ENCODE measurements at regions not wholly inside any gene's neighbourhood (a gene's known extent, or its start where the extent isn't known, plus 50 kb on each side); places are given as distances from the start of the nearest gene placed in this dataset.

DNA sequence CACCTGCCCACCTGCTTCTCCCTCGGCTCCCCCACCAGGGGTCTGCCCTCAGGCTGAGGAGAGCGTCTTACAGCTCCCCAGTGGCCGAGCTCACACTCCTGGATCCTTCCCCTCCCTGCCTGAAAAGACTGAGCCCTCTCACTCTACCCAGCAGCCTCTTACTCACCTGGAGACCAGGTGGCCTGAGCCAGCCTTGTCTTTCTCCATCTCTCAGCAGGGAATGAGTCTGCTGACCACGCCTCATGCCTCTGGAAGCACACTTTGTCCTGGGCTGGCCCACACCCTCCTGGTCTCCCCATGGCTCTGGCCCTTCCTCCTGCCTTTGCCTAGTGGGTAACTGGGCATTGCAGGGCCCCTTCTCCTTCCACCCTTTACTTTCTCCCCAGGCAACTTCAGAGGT lies 177.2 kb downstream of the ENGASE start:
- WGBS, 4 donors: 60 to 72% (median 67%) methylated on average over 4 of the region's 4 CpGs
- Histone ChIP-seq H3K27me3 (peaks cover 0 to 64% (median 20%) of the 10 kb centered on the region in 9 donors), H3K27ac (no peak overlapping the region), H3K9me3 (no peaks in the 10 kb centered on the region), H3K4me1 (no peaks in the 10 kb centered on the region), H3K36me3 (no peaks in the 10 kb centered on the region), H3K4me3 (no peak overlapping the region)
- no peak for ATAC-seq
- intact Hi-C loops (cut with DNase I): no loop called here
- TF ChIP-seq POLR2A (IDR thresholded peaks at IDR 0.05): no peak
- TF ChIP-seq, protein P1, sequence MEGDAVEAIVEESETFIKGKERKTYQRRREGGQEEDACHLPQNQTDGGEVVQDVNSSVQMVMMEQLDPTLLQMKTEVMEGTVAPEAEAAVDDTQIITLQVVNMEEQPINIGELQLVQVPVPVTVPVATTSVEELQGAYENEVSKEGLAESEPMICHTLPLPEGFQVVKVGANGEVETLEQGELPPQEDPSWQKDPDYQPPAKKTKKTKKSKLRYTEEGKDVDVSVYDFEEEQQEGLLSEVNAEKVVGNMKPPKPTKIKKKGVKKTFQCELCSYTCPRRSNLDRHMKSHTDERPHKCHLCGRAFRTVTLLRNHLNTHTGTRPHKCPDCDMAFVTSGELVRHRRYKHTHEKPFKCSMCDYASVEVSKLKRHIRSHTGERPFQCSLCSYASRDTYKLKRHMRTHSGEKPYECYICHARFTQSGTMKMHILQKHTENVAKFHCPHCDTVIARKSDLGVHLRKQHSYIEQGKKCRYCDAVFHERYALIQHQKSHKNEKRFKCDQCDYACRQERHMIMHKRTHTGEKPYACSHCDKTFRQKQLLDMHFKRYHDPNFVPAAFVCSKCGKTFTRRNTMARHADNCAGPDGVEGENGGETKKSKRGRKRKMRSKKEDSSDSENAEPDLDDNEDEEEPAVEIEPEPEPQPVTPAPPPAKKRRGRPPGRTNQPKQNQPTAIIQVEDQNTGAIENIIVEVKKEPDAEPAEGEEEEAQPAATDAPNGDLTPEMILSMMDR (IDR thresholded peaks at IDR 0.05): no peak
- DNase-seq: no peak

DNA sequence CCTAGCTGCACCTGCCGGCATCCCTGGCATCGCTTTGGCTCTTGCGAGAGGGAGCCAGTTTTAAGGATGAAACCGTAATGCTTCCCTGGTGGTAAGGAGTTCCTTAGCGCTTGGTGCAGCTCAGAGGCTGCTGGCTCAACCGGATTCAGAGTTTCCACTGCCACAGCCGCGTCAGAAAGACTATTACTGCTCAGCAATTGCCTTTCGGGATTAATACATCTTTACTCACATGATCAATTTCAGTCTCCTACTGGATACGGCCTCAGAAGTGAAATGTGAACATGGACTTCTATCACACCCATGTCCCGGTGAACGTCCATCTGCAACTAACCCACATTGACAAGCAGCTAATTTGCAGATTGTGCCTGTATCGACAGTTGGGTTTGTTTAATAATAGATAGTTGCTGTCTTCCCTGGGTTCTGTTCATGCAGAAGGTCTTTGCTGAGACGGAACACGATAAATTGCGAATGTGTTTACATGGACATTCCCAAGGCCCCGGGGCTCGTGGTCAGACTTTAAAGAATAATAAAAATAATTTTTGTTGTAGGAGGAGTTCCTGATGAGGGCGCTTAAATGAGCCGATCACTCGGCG lies 175.4 kb downstream of the ENGASE start:
- Histone ChIP-seq H3K27ac (no peak overlapping the region), H3K4me1 (no peaks in the 10 kb centered on the region), H3K36me3 (no peaks in the 10 kb centered on the region), H3K4me3 (no peak overlapping the region), H3K9me3 (no peaks in the 10 kb centered on the region), H3K27me3 (peaks cover 0 to 56% (median 21%) of the 10 kb centered on the region in 9 donors)
- 84 to 86% (median 84%) methylated on average over 22 of the region's 22 CpGs for WGBS, 4 donors
- DNase-seq (no peak), ATAC-seq (no peak)
- no peak for TF ChIP-seq POLR2A (IDR thresholded peaks at IDR 0.05)
- TF ChIP-seq, protein P1 (IDR thresholded peaks at IDR 0.05): no peak
- intact Hi-C loops (cut with DNase I): no loop called here

DNA sequence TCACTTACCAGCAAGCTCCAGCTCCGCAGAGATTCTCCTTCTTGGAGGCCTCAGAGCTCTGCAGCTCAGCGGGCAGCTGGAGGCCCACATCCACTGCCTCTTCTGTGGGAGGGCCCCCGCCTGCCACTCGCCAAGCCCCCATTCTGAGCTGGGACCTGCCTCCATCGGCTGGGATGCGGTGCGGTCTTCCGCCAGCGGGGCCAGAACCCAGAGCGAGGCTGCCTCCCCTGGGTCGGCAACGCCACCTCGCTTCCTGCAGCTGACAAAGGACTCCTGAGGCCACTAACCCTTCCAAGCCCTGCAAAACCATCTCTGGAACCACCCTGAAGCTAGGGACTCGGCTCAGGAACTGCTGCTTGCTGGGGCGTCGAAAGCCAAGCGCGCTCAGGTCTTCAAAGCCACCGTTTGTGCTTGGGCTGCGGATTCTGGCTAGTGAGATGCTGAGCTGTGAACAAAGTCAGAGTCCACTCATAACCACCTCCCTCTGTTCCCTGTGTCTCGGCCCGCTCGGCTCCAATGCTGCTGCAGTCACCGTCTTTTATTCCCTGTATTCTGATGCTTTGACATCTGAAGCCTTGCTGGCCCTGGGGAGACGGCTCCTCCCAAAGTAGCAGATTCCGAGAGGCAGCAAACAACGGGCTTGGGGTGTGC lies 174.3 kb downstream of the ENGASE start:
- WGBS, 4 donors: 59 to 67% (median 64%) methylated on average over 20 to 27 of the region's 27 CpGs
- Histone ChIP-seq H3K9me3 (no peaks in the 10 kb centered on the region), H3K4me1 (no peaks in the 10 kb centered on the region), H3K27ac (no peak overlapping the region), H3K27me3 (peaks cover 0 to 50% (median 18%) of the 10 kb centered on the region in 9 donors), H3K36me3 (no peaks in the 10 kb centered on the region), H3K4me3 (no peak overlapping the region)
- no peak for ATAC-seq
- no peak for DNase-seq
- intact Hi-C loops (cut with DNase I): no loop called here
- TF ChIP-seq POLR2A (IDR thresholded peaks at IDR 0.05): no peak
- TF ChIP-seq, protein P1 (IDR thresholded peaks at IDR 0.05): no peak

DNA sequence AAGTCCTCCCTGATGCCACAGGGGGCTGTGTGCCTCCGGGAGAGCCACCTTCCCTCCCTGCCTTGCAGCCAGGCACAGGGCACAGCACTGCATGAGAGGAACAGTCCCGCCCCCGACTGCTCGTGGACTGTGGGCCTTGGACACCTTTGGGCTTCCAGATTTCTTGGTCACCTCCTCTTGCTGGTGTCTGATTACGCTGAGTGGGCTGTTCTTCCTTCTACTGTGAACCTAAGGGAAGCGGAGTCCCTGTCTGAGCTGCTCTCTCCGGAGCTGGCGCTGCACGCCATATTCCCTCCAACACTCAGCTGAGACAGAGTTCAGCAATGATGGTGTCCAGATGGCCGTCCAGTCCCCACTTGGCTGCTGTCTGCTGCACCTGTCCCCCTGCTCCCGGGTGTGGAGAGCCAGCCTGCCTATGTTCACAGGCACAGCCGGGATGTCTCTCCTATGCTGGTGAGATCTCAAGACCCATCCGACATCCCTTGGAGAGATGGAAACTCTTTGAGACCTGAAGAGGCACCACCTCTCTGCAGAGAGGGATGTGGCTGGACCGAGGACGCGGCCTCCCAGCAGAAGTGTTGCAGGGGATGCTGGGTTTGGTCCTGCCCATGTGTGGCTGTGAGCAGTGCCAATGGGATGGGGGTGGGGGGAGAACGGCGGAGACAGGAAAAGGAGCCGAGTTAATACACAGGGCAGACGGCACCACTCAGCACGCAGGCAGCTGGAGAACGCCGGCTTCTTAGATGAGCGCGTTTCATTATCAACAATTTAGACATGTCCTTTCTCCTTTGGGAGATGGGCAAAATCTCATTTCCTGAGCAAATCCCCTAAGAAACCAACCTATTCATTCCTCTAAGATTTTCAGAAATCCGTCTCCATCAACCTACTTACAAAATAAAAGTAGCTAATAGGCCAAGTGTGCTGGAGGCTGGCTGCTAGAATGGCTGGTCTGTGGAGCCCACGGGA lies 171.9 kb downstream of the ENGASE start:
- no peak overlapping the region for H3K4me3 ChIP-seq
- H3K9me3 ChIP-seq: no peaks in the 10 kb centered on the region
- no peaks in the 10 kb centered on the region for H3K4me1 ChIP-seq
- H3K27ac ChIP-seq: no peak overlapping the region
- WGBS, 4 donors: 59 to 79% (median 68%) methylated on average over 23 to 27 of the region's 27 CpGs
- DNase-seq (no peak), ATAC-seq (no peak)
- peaks cover 0 to 33% (median 7%) of the 10 kb centered on the region in 9 donors for H3K27me3 ChIP-seq
- no peak for TF ChIP-seq POLR2A (IDR thresholded peaks at IDR 0.05)
- TF ChIP-seq, protein P1 (IDR thresholded peaks at IDR 0.05): no peak
- H3K36me3 ChIP-seq: no peaks in the 10 kb centered on the region
- intact Hi-C loops (cut with DNase I): no loop called here
